Activated T-helper 1 cell treated with Interleukin-2 at 50 U/mL for 16 hours (primary cell): ENCODE measurements at regions not wholly inside any gene's neighbourhood (a gene's known extent, or its start where the extent isn't known, plus 50 kb on each side); places are given as distances from the start of the nearest gene placed in this dataset.

Experiments
- DNase-seq: peaks from one replicate; pipeline ENCODE4 v3.0.0-alpha.2; 2020; ENCODE audit warnings: low read depth

DNA sequence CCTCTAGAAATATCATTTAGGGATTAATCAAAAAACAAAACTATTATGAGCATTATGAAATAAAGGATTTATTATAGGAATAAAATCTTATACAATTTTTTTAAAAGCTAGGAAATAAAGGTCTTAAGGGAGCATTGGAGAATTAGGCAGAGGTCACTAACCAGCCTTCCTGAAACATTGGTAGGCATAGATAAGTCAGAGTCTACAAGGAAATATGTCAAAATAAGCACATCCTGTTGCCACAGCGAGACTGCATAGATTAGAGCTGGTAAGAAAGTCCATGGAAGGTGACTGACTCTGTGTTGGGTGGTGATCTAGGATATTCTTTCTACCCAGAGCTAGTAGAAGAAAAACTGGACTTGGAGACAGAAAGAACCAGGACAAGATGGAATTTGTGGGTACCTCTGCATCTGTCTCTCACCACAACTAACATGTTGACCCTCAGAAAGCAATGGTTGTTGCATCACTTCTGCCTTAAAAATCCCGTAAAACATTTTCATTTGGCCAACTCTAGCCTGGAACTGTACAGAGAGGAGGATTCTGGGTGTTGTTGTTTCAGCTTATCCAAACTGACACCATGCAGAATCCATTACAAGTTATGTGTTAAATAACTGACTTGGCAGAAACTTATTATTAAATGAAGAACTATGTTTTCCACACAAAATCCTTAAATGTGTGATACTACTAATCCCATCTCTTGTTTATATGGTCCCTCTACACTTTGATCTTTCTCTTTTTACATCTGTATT lies 77.1 kb downstream of the FBXO5 start:
- DNase-seq: no peak

GRCh38 chr6:152909241-152909640 lies 73.6 kb downstream of the FBXO5 start:
- no peak for DNase-seq

DNA sequence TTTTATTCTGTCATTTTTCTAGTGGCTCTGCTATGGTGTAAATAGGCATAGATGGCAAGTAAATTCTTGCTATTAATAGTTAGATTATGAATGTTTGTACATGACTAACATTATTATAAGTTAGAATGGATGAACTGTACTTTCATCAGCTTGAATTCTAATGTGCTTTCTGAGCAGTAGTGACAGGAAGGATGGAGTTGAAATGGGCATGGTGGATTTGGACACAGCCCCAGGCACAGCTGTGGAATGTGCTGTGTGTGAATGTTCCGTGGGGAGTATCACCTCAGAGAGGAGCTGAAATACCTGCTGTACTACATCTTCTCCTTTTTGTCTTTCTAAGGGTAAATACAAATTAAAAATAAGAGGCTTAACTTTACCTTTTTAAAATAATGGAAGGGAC lies 66.8 kb downstream of the FBXO5 start:
- DNase-seq: no peak

- DNase-seq: no peak
Measured at GRCh38 chr6:152918991-152919390, 63.9 kb downstream of the FBXO5 start.

DNA sequence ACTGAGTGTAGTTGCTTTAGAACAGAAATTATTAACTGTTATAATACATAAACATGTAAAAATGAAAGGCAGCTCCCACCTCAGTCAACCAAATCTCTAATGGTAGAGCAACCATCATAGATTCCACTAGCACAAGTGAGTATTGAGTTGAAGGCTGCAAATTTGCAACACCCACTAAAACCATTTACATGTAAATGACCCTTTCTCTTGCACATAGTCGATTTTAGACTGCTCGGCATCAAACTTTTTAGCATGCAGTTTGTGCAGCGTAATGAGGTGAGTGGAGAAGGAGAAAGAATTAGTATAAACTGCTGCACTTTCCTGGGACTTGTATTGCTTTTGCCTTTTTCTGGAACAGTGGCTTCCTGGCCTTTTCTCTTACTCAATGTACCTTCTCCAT lies 62.8 kb downstream of the FBXO5 start:
- DNase-seq: no peak
